ENCODE measurements at regions not wholly inside any gene's neighbourhood (a gene's known extent, or its start where the extent isn't known, plus 50 kb on each side); places are given as distances from the start of the nearest gene placed in this dataset.

DNA sequence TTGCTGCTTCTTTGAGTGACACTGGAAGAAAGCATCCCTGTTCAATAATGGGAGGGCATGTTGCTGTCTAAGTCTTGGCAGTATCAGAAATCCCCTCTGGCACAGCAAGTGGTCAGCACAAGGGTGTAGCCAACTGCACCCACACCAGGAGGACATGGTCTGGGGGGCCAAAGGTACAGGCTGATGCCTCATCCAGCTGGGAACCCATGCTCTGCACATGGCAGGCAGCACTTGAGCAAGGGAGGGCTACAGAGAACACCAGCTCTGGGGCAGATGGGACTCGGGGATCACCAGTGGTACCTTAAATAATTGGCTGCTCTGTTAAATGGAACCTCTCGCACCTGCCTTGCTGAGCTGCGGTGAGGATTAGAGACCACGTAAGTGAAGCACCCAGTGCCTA is 265.2 kb downstream of the SYK start:
- TF ChIP-seq, protein P1, sequence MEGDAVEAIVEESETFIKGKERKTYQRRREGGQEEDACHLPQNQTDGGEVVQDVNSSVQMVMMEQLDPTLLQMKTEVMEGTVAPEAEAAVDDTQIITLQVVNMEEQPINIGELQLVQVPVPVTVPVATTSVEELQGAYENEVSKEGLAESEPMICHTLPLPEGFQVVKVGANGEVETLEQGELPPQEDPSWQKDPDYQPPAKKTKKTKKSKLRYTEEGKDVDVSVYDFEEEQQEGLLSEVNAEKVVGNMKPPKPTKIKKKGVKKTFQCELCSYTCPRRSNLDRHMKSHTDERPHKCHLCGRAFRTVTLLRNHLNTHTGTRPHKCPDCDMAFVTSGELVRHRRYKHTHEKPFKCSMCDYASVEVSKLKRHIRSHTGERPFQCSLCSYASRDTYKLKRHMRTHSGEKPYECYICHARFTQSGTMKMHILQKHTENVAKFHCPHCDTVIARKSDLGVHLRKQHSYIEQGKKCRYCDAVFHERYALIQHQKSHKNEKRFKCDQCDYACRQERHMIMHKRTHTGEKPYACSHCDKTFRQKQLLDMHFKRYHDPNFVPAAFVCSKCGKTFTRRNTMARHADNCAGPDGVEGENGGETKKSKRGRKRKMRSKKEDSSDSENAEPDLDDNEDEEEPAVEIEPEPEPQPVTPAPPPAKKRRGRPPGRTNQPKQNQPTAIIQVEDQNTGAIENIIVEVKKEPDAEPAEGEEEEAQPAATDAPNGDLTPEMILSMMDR (IDR thresholded peaks at IDR 0.05) = no peak
- TF ChIP-seq ZFX (IDR thresholded peaks at IDR 0.05; ENCODE audit: borderline replicate concordance) = no peak

Data from 22Rv1 (cell line).